Fibroblast of skin of scalp (primary cell): ENCODE measurements at regions not wholly inside any gene's neighbourhood (a gene's known extent, or its start where the extent isn't known, plus 50 kb on each side); places are given as distances from the start of the nearest gene placed in this dataset.

Source experiments
- DNase-seq: peaks from one replicate; pipeline ENCODE4 v3.0.0-alpha.2; 2013

DNA sequence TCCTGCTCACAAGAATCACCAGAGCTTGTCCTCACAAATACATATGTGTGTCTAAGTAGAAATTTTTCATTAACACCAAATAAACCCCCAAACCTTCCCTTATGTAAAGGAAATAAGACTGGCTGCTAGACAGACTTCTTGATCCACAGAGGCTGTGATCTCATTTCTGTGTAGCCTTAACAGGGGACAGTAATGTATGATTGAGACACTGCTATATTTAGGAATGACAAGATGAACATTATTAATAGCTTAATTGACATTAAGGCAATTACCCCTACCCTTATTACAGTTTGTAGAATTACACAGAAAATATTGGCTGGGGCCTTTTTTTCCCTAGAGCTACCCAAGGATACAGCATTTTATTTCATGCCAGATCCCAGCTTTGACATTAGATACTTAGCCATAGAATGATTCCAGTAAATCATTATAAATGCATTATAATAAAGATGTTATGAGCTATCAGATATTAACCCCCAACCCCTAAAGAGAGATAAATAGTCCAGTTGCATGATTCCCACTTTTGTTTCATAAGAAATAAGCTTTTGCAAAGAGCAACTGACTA is 392.1 kb upstream of the HNRNPA3 start:
- no peak for DNase-seq

DNA sequence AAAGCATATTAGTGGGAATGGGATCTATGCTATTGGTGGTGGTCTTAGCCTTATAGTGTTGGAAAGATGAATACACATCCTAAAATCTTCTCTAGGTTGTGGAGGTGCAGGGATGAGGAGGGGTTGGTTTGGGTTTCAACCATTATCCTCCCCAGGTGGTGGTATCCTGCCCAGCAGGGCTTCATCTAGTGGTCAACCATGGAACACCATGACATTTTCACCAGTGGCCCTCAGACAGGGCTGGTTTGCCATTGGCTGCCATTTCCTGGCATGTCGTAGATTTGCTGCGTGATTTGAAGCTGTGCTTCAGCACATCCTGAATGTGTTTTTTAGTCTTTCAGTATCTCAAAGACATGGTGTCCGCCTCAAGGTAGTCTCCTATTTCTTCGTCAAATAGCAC is 391.2 kb upstream of the HNRNPA3 start:
- DNase-seq: no peak

DNA sequence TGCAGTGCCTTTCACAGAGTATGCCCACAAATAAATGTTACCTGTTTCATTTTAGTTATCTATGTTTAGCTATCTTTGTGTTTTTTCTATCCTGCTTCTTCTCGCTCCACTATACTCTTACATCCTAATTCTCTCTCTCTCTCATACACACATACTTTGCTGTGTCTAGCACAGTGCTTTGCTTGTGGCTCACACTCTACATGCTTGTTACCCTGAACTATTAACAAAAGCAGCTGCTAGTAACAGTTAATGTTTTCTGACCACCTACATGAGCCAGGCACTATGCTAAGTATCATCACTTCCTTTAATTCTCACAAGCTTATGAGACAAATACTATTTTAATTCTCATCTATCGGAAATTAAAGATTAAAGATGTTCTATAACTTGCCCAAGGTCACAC is 390.5 kb upstream of the HNRNPA3 start:
- DNase-seq: no peak

DNA sequence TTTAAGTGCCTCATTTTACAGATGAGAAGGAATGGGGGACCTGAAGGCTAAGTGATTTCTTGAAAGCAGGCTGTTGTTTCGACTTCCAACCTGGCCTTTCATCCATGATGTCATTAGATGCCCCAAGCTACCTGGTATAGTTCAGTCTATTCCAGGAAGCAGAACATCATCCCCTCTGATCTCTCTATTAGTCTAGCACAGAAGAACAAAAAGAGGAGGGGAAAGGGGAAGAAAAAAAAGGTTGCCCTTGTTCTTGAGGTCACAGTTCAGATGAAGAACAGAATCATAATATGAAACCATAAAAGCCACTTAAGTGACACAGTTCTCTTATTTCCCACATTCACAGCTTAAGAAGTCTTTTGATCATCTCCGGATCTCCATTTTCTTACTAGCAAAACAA is 386.2 kb upstream of the HNRNPA3 start:
- DNase-seq: no peak

DNA sequence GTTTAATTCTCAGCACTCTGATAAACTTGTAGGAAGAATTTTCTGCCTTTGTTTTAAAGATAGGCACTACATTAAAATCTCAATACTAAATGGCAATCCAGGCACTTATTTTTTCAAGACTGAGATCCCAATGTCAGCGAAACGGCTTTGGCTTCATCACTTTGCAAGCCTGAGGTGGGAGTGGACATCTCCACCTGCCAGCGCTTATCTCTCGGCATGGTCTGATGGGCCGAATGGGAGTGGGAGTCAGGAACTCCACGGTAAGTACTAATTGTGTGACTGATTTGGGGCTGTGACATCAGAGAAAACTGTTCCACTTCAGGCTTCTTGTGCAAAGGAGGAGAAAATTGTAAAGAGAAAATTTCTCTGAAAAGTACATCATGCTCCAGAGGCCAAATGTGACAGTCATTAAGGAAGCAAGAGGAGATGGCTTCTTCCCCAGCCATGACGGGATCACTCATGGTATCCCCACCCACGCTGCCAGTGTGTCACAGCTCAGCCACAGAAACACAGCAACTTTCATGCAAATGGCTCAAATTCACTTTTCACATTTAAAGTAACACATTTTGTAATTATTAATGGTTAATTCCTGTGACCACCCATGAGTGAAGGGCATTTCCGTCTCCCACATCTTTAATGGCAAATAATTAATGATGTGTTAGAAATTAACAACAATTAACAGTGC is 385.5 kb upstream of the HNRNPA3 start:
- DNase-seq: no peak

DNA sequence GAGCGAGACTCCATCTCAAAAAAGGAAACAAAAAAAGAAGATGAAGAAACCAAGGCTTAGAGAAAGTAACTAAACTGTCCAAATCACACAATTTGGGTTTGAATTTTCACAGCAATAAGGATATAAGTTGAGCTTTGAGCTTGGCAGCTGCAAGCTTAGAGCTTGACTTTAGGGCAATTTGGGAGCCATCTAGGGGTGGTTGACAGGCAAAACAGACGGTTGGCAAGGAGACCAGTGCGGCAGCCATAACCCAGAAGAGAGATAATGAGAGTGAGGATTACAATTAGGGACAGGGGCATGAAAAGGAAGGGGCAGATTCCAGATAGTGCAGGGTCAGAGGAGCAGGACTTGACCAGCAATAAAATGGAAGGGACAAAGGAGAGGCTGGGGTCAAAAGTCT is 382.2 kb upstream of the HNRNPA3 start:
- DNase-seq: peak; percentile 9

DNA sequence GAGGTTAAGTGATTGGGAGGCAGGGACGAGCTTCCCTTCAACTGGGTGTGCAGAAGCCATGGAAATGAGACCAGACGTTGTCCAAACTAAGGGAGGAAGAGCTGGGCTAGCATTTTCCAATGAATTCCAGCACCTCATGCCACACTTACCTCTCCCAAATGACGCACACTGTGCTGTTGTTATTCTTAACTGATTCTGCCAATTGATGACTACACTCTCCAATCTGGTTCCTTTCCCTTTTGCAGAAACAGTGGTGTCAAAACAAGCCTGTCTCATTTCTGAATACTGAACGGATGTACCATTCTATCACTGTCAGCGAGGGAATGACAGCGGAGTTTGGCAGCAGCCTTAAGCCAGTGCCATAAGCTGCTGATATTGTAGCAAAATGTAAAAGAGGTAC is 380.5 kb upstream of the HNRNPA3 start:
- no peak for DNase-seq

DNA sequence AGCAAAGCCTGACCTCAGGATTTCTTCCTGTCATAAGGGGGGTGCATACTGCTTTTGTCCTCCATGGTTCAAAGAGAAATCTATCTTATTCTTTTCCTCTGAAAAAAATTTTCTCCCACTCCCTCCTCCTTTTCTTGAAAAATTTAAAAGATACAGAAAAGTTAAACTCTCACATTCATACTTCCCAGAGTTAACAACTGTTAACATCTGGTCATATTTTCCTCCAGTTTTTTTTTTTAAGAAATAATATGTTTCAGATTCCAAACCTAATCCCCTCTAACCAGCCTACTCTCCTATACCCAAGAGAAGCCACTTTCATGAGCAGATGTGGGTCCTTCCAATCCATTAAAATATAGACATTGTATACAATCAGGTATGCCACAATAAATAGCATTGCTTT is 378.9 kb upstream of the HNRNPA3 start:
- no peak for DNase-seq

DNA sequence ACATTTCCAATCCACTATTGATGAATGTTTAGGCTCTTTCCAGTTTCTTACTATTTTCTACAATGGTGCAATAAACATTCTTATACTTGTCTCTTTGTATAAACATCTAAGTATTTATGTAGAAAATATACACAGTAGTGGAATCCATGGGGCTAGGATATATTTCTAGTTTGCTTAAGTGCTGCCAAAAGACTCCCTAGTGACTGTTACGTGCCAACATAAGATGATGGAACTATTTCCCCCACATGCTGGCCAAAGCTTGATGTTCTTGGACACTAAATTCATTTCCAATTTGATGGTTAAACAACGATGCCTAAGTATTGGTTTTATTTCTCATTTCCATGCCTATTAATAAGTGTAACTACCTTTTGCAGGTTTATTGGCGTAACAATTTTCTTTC is 378.4 kb upstream of the HNRNPA3 start:
- no peak for DNase-seq

DNA sequence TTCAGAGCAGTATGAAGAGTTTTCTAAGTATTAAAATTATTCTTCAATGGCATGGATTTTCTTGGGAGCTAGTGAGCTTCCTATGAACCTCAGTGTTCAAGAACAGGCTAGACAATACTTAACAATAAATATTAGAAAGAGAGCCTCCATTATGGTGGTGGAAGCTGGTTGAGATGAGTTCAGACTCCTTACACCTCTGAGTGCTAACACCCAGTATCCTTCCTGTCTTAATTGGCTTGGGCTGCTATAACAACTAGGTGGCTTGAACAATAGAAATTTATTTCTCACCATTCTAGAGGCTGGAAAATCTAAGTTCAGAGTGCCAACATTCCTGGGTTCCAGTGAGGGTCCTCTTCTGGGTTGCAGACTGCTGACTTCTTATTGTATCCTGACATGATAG is 369.4 kb upstream of the HNRNPA3 start:
- DNase-seq: no peak

DNA sequence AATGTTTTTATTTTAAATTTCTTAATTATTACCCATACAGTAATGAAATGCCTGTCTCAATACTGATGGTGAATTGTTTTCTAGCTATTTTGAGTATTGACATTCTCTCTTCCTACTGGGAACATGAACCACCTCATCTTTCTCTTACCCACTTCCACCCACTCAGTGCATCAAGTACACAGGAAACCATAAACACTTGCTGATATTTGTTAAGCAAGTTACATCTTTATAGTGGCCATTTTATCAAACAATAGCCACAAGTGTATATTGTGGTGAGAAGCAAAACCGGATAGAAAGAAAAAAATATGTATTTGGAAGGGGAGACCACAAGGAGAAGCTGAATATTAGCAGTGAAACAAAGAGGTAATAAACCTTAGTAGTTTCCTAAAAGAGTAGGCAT is 368.1 kb upstream of the HNRNPA3 start:
- no peak for DNase-seq

DNA sequence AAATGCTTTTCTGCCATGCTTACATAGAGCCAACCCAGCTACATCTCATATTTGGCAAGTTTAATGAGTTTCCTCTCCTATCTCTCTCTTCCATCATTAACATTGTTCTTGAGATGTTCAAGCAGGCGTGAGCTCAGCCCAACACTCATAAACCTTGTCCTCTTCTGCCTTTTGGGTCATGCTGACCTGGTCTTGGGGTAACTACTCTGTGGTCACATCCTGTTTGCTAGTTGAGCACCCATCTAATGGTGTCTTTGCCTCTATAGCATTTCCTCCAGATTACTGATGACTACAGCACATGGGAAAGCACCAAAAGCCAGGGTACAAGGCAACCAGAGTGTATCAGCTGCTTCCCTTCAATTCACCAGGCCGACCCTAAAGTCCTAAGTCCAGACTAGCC is 366.9 kb upstream of the HNRNPA3 start:
- no peak for DNase-seq

DNA sequence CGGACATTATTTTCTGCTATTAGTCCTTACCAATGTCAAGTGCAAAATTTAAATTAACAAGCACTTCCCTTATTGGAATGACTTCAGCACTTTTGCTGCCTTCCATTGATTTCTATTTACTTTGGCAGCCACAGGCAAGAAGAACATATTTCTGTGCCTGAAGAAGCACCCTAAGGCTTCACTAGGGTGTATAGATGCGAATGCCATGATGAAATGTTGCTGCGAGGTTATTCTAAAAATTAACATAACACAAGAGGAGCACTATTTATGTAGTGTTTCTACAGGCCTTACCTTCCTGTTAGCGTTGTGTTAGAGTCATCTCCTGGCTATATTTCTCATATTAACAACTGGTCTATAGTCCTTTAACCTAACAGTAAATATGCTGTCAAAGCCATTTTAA is 365.0 kb upstream of the HNRNPA3 start:
- no peak for DNase-seq

DNA sequence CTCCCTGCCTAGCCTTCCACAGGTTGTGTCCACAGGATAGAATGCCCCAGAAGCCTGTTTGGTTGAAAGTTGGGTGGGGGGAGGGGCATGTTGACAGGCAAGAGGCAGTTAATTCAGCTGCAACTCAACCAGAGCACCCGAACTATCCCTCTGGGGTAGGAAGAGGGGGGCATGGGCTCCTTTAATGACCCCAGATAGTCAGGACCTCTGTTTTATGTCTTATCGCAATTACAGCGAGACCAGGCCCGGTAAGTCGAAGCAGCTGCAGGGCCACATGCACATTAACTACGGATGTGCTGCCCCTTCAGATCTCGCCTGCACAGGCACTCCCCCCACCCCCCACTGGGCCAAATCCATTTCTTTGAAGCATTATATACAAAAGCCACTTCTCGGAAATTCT is 363.8 kb upstream of the HNRNPA3 start:
- no peak for DNase-seq

DNA sequence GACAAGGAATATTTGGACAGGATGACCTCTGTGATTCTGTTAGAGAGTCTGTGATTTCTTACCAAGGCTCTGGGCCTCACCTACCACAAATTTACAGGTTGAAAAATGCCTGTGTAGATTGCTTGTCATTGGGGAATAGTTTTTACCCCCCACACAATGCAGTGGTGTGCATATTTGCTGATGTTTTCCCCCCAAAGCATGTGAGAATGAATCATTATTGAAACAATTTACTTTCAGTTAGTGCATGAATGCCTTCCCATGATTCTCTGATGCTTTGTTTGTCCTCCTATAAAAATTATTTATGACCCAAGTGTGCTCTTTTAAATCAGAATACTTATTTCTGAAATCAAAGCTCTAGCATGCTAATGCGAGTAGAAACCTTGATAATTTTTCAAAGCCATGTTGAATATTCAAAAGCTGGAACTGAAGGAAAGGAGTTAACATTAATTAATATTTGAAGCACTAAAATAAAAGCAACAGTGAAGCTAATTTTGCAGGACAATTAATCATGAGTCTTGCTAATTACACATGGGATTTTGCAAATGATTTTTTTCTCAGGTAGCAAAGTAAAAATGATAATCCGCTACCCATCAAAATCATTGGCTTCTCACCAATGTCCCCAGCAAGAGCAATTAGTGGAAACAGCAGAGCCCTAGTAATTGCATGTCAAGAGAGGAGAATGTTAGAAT is 361.2 kb upstream of the HNRNPA3 start:
- no peak for DNase-seq

DNA sequence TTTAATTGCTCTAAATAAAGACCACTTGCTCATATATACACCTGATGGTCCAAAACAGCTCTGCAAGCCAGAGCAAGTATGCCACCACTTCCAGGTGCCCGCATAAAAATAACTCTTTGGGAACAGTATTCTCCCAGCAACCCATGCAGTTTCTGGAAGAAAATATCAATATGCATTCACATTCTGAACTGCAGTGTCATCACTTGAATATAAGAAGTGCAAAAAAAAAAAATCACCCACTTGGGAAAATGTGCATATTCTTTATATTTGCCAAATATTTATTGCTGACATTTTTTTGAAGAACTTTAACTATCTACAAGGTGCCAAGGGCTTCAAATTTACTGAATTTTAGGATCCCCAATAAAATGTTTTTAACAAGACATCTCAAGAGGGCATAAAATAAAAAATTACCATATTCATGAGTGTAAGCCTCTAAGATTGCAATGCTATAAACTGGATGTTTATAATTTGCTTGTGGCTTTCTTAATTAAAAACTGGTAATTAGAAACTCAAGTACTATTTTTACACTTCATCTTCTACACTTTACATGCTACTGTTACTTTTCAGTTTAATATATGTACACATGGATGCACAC is 360.6 kb upstream of the HNRNPA3 start:
- DNase-seq: no peak

DNA sequence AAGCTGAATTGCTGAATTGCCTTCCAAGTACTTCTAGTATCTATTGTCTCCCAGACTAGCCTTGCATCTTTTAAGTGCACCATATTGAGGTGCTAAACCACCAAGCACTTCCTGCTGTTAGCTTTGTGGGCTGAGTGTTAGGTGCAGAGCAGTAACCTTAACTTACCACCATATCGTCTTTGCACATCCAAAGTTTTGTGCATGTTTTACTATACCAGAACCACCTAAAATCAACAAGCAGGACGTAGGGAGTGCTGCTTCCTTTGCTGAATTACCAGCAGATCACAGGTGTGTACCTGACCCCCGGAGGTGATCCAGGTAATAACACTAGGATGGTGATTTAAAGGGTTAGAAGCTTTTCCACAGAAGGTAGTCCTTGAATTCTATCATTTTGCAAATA is 359.9 kb upstream of the HNRNPA3 start:
- DNase-seq: no peak

DNA sequence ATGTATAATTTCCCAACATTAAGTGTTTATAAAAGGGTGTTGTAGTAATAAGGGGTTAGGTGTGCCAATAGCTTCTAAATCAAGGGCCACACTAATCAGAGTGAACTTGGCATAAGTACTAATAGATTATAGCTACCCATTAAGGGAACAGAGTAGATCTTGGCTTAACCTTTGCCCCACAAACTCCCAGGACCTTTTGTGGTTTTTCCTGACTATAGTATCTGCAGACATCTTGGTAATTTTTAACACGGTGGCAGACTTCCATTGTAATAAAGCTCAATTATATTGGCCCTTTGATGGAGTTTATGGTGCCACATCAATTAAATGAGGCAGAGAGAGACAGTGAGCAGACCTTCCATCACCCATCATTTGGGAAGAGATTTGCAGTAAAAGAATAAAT is 358.5 kb upstream of the HNRNPA3 start:
- no peak for DNase-seq

DNA sequence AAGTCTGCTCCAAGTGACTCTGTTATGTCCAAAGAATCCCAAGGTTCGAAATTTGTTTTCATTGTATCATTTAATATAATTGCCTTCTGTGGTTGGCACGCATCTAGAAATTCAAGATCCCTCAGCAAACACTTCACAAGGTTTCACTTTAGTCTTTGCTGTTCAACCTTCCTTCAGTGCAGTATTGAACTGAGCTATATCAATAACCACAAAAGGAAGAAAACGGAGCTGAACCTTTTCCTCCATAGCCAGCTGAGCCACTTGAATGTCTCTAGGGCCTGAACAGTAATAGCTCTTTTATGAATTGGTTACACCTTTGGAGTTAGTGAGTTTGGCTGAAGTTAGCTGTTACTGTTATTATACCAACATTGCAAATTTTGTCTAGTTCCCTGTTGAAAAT is 357.7 kb upstream of the HNRNPA3 start:
- no peak for DNase-seq

DNA sequence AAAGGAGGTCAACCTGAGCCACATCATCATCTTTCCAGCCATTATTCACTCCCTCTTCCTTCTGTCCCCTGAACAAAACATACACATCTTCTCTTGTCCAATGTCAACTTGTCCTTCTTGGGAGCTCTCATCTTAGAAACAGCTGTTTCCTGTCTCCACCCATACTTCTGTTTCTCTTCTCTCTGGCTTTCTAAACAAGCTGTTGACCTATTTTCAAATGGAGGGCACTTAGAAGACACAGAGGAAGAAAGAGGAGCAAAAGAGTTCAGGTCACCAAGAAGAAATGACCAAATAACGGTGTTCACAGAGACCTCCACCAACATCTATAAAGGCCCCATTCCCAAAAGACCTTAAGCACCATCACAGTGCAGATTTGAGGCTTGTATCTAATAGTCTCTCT is 355.9 kb upstream of the HNRNPA3 start:
- no peak for DNase-seq

DNA sequence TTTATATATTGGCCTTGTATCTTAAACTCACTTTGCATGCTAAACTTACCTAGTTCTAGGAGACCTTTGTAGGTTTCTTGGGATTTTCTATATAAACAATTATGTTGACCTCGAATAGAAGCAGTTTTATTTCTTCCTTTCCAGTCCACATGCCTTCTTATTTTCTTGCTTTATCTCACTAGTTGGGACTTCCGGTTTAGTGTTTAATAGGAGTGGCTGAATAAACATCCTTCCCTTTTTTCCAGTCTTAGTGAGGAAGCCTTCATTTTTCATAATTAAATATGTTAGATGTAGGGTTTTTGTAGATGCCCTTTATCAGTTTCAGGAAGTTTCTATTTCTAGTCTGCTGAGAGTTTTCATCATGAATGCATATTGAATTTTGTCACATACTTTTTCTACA is 347.3 kb upstream of the HNRNPA3 start:
- no peak for DNase-seq

DNA sequence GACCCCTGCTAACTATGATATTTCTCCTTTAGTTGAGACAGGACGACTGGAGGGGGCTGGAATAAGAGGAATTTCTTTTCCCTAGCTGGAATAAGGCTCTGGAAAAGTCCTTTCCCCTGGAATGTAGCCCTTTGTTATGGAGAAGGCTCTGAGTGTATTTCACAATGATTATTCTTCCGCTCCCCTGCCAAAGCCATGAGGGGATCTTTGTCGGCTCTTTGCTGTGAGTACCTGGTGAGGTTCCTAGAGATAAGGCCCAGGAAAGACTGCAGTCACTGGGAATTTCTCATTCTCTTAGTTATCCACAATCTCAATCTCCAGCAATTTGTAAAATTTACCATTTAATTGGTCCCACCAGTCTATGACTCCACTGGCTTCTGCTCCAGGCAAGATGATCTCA is 340.2 kb upstream of the HNRNPA3 start:
- DNase-seq: no peak

DNA sequence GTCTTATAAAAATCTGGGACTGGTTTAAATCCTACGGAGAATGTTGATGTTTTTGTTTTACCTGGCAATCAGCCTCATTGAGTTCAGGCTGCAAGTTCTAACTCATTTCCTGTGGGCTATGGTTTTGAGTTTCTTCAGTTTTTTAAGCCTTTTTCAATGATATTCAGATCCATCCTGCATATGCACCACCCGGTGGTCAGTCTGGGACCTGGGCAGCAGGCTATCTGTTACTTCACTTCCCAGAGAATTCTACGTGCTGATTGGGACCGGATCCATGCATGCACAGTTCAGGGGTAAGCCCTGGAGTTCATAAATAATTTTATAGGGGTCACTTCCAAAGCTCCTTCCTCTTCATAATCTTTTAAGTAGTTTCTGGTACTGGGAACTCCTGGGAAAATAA is 339.2 kb upstream of the HNRNPA3 start:
- DNase-seq: peak; percentile 13

DNA sequence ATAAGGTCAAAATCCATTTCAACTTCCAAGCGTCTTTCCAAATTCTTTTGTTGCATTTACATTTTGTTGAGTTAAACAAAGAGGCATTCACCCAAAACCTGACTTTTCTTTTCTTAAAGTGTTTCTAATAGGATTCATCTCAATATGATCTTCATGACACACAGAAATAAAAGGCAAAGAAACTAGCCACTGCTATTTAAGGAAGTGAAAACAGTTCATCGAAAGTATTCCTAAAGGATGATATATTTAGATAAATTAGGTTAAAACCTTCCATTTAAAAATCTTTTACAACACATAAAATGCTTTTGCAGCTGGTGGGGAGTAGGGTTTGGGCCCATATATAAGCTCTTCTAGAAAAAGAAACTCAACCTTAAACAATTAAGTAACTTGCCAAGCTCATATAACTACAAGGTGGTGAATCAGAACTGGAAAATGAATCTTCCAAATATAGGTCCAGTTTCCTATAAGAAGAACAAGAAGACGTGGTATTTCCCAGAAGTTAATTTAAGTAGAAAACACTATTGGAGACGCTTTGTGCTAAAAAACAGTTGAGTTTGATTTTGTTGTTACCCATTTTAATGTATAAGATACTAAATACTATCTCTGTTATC is 336.0 kb upstream of the HNRNPA3 start:
- no peak for DNase-seq
